ENCODE measurements at regions not wholly inside any gene's neighbourhood (a gene's known extent, or its start where the extent isn't known, plus 50 kb on each side); places are given as distances from the start of the nearest gene placed in this dataset.

DNA sequence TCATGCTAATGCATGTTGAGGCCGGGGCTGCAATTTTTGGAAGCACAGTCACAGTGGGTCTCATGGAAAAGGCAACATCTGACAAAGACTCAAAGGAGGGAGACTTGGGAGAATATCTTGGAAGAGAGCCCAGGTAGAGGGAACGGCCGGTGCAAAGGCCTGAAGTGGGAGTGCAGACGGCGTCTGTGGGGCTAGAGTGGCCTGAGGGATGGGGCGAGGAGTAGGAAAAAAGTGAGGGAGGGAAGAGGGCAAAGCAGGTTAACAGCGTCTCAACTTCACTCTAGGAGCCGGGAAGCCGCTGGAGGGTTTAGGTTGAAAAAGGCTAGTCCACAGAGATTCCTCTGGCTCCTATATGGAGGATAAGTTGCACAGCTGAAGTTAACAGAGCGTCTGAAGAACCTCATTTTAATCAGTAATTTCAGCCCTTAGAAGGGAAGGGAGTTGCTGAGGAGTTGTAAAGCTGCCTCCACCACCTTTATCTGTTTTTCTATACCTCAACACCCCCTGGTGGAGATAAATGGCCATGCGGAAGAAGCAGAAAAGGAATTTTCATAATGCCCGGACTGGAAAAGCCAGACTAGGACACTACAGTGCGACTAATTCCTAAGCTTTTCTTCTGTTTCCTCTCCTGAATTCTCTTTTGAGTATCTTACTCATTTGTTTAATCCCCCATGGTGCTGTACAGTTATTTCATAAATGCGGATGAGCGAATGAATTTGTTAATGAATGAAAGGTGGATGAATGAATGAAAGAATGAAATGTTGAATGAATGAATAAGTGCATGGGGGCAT, 78.7 kb upstream of the ZNF281 start (continued):
- TF ChIP-seq STAG1 (CRISPR knock-in tag; IDR thresholded peaks at IDR 0.05; ENCODE audit: borderline replicate concordance) = peak; percentile 23; the same call in 1 of the 2 replicates
- TF ChIP-seq SMC3 (conservative IDR thresholded peaks at IDR 0.05; ENCODE audit: insufficient read depth, low read depth, low read length) = peak; percentile 92
- no peak for TF ChIP-seq LEF1 (IDR thresholded peaks at IDR 0.05)
- TF ChIP-seq ZNF354B (CRISPR knock-in tag; IDR thresholded peaks at IDR 0.05) = no peak
- peak; percentile 96 to 98 for TF ChIP-seq RAD21 (CRISPR knock-in tag; conservative IDR thresholded peaks at IDR 0.05 in 1 of 2, IDR thresholded peaks at IDR 0.05 in 1 of 2)
- TF ChIP-seq LARP7 (IDR thresholded peaks at IDR 0.05) = no peak
- TF ChIP-seq, protein P1, sequence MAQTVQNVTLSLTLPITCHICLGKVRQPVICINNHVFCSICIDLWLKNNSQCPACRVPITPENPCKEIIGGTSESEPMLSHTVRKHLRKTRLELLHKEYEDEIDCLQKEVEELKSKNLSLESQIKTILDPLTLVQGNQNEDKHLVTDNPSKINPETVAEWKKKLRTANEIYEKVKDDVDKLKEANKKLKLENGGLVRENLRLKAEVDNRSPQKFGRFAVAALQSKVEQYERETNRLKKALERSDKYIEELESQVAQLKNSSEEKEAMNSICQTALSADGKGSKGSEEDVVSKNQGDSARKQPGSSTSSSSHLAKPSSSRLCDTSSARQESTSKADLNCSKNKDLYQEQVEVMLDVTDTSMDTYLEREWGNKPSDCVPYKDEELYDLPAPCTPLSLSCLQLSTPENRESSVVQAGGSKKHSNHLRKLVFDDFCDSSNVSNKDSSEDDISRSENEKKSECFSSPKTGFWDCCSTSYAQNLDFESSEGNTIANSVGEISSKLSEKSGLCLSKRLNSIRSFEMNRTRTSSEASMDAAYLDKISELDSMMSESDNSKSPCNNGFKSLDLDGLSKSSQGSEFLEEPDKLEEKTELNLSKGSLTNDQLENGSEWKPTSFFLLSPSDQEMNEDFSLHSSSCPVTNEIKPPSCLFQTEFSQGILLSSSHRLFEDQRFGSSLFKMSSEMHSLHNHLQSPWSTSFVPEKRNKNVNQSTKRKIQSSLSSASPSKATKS (CRISPR knock-in tag; IDR thresholded peaks at IDR 0.05) = no peak
- TF ChIP-seq, protein P2, sequence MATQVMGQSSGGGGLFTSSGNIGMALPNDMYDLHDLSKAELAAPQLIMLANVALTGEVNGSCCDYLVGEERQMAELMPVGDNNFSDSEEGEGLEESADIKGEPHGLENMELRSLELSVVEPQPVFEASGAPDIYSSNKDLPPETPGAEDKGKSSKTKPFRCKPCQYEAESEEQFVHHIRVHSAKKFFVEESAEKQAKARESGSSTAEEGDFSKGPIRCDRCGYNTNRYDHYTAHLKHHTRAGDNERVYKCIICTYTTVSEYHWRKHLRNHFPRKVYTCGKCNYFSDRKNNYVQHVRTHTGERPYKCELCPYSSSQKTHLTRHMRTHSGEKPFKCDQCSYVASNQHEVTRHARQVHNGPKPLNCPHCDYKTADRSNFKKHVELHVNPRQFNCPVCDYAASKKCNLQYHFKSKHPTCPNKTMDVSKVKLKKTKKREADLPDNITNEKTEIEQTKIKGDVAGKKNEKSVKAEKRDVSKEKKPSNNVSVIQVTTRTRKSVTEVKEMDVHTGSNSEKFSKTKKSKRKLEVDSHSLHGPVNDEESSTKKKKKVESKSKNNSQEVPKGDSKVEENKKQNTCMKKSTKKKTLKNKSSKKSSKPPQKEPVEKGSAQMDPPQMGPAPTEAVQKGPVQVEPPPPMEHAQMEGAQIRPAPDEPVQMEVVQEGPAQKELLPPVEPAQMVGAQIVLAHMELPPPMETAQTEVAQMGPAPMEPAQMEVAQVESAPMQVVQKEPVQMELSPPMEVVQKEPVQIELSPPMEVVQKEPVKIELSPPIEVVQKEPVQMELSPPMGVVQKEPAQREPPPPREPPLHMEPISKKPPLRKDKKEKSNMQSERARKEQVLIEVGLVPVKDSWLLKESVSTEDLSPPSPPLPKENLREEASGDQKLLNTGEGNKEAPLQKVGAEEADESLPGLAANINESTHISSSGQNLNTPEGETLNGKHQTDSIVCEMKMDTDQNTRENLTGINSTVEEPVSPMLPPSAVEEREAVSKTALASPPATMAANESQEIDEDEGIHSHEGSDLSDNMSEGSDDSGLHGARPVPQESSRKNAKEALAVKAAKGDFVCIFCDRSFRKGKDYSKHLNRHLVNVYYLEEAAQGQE (IDR thresholded peaks at IDR 0.05; ENCODE audit: borderline replicate concordance) = peak; percentile 89
- TF ChIP-seq, protein P2 (CRISPR knock-in tag; IDR thresholded peaks at IDR 0.05; ENCODE audit: low read depth) = no peak
- TF ChIP-seq, protein P3, sequence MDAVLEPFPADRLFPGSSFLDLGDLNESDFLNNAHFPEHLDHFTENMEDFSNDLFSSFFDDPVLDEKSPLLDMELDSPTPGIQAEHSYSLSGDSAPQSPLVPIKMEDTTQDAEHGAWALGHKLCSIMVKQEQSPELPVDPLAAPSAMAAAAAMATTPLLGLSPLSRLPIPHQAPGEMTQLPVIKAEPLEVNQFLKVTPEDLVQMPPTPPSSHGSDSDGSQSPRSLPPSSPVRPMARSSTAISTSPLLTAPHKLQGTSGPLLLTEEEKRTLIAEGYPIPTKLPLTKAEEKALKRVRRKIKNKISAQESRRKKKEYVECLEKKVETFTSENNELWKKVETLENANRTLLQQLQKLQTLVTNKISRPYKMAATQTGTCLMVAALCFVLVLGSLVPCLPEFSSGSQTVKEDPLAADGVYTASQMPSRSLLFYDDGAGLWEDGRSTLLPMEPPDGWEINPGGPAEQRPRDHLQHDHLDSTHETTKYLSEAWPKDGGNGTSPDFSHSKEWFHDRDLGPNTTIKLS (IDR thresholded peaks at IDR 0.05; ENCODE audit: borderline replicate concordance, low read depth) = no peak
- no peak for TF ChIP-seq ARNT (IDR thresholded peaks at IDR 0.05)
- TF ChIP-seq, protein P4, sequence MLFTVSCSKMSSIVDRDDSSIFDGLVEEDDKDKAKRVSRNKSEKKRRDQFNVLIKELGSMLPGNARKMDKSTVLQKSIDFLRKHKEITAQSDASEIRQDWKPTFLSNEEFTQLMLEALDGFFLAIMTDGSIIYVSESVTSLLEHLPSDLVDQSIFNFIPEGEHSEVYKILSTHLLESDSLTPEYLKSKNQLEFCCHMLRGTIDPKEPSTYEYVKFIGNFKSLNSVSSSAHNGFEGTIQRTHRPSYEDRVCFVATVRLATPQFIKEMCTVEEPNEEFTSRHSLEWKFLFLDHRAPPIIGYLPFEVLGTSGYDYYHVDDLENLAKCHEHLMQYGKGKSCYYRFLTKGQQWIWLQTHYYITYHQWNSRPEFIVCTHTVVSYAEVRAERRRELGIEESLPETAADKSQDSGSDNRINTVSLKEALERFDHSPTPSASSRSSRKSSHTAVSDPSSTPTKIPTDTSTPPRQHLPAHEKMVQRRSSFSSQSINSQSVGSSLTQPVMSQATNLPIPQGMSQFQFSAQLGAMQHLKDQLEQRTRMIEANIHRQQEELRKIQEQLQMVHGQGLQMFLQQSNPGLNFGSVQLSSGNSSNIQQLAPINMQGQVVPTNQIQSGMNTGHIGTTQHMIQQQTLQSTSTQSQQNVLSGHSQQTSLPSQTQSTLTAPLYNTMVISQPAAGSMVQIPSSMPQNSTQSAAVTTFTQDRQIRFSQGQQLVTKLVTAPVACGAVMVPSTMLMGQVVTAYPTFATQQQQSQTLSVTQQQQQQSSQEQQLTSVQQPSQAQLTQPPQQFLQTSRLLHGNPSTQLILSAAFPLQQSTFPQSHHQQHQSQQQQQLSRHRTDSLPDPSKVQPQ (CRISPR knock-in tag; IDR thresholded peaks at IDR 0.05; ENCODE audit: borderline replicate concordance) = no peak
- TF ChIP-seq CC2D1A (IDR thresholded peaks at IDR 0.05) = peak; percentile 52; the same call in 1 of the 2 replicates

Data from K562 (cell line).